GM23338 (cell line): ENCODE measurements at regions not wholly inside any gene's neighbourhood (a gene's known extent, or its start where the extent isn't known, plus 50 kb on each side); places are given as distances from the start of the nearest gene placed in this dataset.

Experiments used
- ATAC-seq: fragments of 200-7000 bp; cut with Tn5 transposase; 3 replicates; pipeline ENCODE4 v1.9.1; 2020
- DNase-seq: peaks from one replicate; pipeline ENCODE4 v3.0.0-alpha.2; 2015; ENCODE audit warnings: low spot score
- H2AFZ ChIP-seq: fragments of 200-600 bp; sonication (generic); 2 replicates; pipeline ENCODE4 v1.8.0; 2016; ENCODE audit warnings: antibody characterized with exemption, mild to moderate bottlenecking, moderate library complexity
- H3F3A ChIP-seq: fragments of 200-600 bp; sonication (generic); replicated peaks from 2 replicates; pipeline ENCODE4 v1.8.0; 2017; ENCODE audit warnings: antibody characterized with exemption, mixed run types, low read depth
- H3K27ac ChIP-seq: fragments of 200-600 bp; sonication (generic); 2 replicates; pipeline ENCODE4 v1.6.1; 2016; ENCODE audit warnings: low read depth
- H3K27me3 ChIP-seq: fragments of 200-600 bp; sonication (generic); 2 replicates; pipeline ENCODE4 v1.8.0; 2016; ENCODE audit warnings: mild to moderate bottlenecking, mixed run types, moderate library complexity; ENCODE audit not compliant: insufficient read depth
- H3K36me3 ChIP-seq: fragments of 200-600 bp; sonication (generic); 2 replicates; pipeline ENCODE4 v1.8.0; 2016; ENCODE audit warnings: mild to moderate bottlenecking; ENCODE audit not compliant: insufficient read depth
- H3K4me1 ChIP-seq: fragments of 200-600 bp; sonication (generic); 2 replicates; pipeline ENCODE4 v1.8.0; 2016; ENCODE audit warnings: mild to moderate bottlenecking, moderate library complexity; ENCODE audit not compliant: insufficient read depth
- H3K4me2 ChIP-seq: fragments of 200-600 bp; sonication (generic); 2 replicates; pipeline ENCODE4 v1.7.1; 2017; ENCODE audit warnings: mixed run types
- H3K4me3 ChIP-seq: fragments of 200-600 bp; sonication (generic); 2 replicates; pipeline ENCODE4 v1.6.1; 2016; ENCODE audit warnings: mixed run types
- H3K79me2 ChIP-seq: fragments of 200-600 bp; sonication (generic); replicated peaks from 2 replicates; pipeline ENCODE4 v1.8.0; 2017; ENCODE audit warnings: mild to moderate bottlenecking; ENCODE audit not compliant: insufficient read depth
- H3K9me2 ChIP-seq: fragments of 200-600 bp; sonication (generic); 2 replicates; pipeline ENCODE4 v1.8.0; 2017; ENCODE audit not compliant: insufficient read depth
- H4K20me1 ChIP-seq: fragments of 200-600 bp; sonication (generic); replicated peaks from 2 replicates; pipeline ENCODE4 v1.8.0; 2017; ENCODE audit warnings: mild to moderate bottlenecking; ENCODE audit not compliant: insufficient read depth
- H3K27ac Mint-ChIP-seq: 2 replicates; pipeline ENCODE4 v1.8.0; 2020; ENCODE audit warnings: inconsistent platforms, mild to moderate bottlenecking, moderate library complexity, mixed read lengths
- H3K27me3 Mint-ChIP-seq: 3 replicates; pipeline ENCODE4 v1.8.0; 2022; ENCODE audit warnings: low read depth, mild to moderate bottlenecking, moderate library complexity, mixed read lengths, inconsistent platforms; ENCODE audit not compliant: insufficient read depth, poor library complexity
- H3K36me3 Mint-ChIP-seq: 3 replicates; pipeline ENCODE4 v1.8.0; 2021; ENCODE audit warnings: low read depth, mild to moderate bottlenecking, inconsistent platforms, moderate library complexity, mixed read lengths
- H3K4me1 Mint-ChIP-seq: 3 replicates; pipeline ENCODE4 v1.8.0; 2020; ENCODE audit warnings: mild to moderate bottlenecking, inconsistent platforms, mixed read lengths
- H3K4me3 Mint-ChIP-seq: 3 replicates; pipeline ENCODE4 v1.8.0; 2021; ENCODE audit warnings: moderate library complexity, mild to moderate bottlenecking, inconsistent platforms, mixed read lengths
- H3K9me3 Mint-ChIP-seq: 3 replicates; pipeline ENCODE4 v1.8.0; 2020; ENCODE audit warnings: moderate library complexity, mild to moderate bottlenecking, inconsistent platforms, mixed read lengths
- JUNB ChIP-seq: IDR thresholded peaks from one replicate; pipeline ENCODE4 v1.6.1; 2016; ENCODE audit warnings: antibody characterized with exemption; ENCODE audit not compliant: unreplicated experiment
- NANOG ChIP-seq: IDR thresholded peaks from 2 replicates; pipeline ENCODE4 v1.6.1; 2016; ENCODE audit warnings: antibody characterized with exemption, borderline replicate concordance
- POLR2AphosphoS5 ChIP-seq: IDR thresholded peaks from 2 replicates; pipeline ENCODE4 v1.6.1; 2016; ENCODE audit warnings: antibody characterized with exemption, low read depth
- STAT1 ChIP-seq: IDR thresholded peaks from one replicate; pipeline ENCODE4 v1.6.1; 2016; ENCODE audit warnings: antibody characterized with exemption; ENCODE audit not compliant: unreplicated experiment
- ZNF331 ChIP-seq: fragments of 250-450 bp; sonication (Bioruptor Pico); IDR thresholded peaks from 2 replicates; pipeline ENCODE4 v1.5.0; 2020; ENCODE audit warnings: low read depth, mild to moderate bottlenecking, moderate library complexity
- TF ChIP-seq, protein P1 (sequence below): fragments of 250-450 bp; sonication (Bioruptor Pico); IDR thresholded peaks from 2 replicates; pipeline ENCODE4 v1.5.0; 2020; ENCODE audit warnings: mild to moderate bottlenecking, moderate library complexity
- TF ChIP-seq, protein P2 (sequence below), 2 experiments: fragments of 200-600 bp in 1 of 2; sonication (generic) in 1 of 2; conservative IDR thresholded peaks; 2 replicates each; pipeline versions ENCODE4 v1.5.1 to v1.6.1; 2016 to 2017; ENCODE audit warnings: antibody characterized with exemption in 2 of 2, low read depth in 2 of 2, mild to moderate bottlenecking in 2 of 2, moderate library complexity in 1 of 2
- TF ChIP-seq, protein P3 (sequence below): IDR thresholded peaks from one replicate; pipeline ENCODE4 v1.6.1; 2018; ENCODE audit warnings: antibody characterized with exemption; ENCODE audit not compliant: unreplicated experiment

DNA sequence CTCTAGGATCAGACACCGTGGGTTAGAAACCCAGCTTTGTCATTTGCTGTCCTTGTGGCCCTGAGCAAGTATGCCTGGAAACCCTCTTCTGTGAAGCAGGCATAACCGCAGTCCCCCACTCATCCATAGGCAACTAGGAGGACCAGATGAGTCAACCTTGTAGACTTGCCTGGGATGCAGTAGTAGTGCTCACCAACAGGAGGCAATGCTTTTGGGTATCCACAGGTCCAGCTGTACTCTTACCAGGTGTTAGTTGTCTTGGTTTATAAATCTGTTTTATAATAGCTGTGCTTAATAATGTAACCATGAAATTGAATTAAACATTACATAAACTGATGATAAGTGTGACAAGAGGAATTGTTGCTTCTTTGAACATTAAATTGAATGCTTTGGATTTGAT, 389.3 kb downstream of the IL20RB start:
- H3K27me3 Mint-ChIP-seq: no peaks in the 10 kb centered on the region
- peak; percentile 47 for DNase-seq

DNA sequence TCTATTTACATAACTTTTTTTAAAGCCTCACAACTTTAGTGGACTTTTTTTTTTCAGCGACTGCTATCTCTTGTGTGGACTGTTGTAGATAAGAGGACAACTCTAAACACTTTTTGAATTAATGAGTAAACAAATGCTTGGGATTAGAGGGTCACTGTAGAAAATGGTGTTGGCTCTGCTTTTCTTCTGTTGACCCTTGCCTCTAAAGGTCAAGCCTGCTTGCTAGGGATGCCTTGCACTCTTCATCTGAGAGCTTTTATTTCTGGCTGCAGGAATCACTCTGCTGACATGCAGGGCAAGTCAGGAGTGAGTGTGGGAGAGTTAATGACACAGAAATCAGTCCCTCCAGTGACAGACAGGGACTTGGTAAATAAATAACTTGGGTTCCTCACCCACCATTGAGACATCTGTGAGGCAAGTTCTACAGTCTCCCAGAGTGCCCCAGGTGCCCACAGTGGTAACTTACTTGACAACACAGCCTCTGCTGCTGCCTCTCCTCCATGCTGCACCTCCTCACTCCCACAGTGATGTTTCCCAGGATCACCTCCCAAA, 390.1 kb downstream of the IL20RB start:
- no peak for ATAC-seq
- TF ChIP-seq NANOG: no peak
- TF ChIP-seq, protein P1, sequence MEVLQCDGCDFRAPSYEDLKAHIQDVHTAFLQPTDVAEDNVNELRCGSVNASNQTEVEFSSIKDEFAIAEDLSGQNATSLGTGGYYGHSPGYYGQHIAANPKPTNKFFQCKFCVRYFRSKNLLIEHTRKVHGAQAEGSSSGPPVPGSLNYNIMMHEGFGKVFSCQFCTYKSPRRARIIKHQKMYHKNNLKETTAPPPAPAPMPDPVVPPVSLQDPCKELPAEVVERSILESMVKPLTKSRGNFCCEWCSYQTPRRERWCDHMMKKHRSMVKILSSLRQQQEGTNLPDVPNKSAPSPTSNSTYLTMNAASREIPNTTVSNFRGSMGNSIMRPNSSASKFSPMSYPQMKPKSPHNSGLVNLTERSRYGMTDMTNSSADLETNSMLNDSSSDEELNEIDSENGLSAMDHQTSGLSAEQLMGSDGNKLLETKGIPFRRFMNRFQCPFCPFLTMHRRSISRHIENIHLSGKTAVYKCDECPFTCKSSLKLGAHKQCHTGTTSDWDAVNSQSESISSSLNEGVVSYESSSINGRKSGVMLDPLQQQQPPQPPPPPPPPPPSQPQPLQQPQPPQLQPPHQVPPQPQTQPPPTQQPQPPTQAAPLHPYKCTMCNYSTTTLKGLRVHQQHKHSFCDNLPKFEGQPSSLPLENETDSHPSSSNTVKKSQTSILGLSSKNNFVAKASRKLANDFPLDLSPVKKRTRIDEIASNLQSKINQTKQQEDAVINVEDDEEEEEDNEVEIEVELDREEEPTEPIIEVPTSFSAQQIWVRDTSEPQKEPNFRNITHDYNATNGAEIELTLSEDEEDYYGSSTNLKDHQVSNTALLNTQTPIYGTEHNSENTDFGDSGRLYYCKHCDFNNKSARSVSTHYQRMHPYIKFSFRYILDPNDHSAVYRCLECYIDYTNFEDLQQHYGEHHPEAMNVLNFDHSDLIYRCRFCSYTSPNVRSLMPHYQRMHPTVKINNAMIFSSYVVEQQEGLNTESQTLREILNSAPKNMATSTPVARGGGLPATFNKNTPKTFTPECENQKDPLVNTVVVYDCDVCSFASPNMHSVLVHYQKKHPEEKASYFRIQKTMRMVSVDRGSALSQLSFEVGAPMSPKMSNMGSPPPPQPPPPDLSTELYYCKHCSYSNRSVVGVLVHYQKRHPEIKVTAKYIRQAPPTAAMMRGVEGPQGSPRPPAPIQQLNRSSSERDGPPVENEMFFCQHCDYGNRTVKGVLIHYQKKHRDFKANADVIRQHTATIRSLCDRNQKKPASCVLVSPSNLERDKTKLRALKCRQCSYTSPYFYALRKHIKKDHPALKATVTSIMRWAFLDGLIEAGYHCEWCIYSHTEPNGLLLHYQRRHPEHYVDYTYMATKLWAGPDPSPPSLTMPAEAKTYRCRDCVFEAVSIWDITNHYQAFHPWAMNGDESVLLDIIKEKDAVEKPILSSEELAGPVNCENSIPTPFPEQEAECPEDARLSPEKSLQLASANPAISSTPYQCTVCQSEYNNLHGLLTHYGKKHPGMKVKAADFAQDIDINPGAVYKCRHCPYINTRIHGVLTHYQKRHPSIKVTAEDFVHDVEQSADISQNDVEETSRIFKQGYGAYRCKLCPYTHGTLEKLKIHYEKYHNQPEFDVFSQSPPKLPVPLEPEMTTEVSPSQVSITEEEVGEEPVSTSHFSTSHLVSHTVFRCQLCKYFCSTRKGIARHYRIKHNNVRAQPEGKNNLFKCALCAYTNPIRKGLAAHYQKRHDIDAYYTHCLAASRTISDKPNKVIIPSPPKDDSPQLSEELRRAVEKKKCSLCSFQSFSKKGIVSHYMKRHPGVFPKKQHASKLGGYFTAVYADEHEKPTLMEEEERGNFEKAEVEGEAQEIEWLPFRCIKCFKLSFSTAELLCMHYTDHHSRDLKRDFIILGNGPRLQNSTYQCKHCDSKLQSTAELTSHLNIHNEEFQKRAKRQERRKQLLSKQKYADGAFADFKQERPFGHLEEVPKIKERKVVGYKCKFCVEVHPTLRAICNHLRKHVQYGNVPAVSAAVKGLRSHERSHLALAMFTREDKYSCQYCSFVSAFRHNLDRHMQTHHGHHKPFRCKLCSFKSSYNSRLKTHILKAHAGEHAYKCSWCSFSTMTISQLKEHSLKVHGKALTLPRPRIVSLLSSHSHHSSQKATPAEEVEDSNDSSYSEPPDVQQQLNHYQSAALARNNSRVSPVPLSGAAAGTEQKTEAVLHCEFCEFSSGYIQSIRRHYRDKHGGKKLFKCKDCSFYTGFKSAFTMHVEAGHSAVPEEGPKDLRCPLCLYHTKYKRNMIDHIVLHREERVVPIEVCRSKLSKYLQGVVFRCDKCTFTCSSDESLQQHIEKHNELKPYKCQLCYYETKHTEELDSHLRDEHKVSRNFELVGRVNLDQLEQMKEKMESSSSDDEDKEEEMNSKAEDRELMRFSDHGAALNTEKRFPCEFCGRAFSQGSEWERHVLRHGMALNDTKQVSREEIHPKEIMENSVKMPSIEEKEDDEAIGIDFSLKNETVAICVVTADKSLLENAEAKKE (CRISPR knock-in tag): no peak
- no peak for TF ChIP-seq ZNF331 (CRISPR knock-in tag)

More for the DNA sequence above, 389.3 kb downstream of the IL20RB start:
- TF ChIP-seq, protein P2, sequence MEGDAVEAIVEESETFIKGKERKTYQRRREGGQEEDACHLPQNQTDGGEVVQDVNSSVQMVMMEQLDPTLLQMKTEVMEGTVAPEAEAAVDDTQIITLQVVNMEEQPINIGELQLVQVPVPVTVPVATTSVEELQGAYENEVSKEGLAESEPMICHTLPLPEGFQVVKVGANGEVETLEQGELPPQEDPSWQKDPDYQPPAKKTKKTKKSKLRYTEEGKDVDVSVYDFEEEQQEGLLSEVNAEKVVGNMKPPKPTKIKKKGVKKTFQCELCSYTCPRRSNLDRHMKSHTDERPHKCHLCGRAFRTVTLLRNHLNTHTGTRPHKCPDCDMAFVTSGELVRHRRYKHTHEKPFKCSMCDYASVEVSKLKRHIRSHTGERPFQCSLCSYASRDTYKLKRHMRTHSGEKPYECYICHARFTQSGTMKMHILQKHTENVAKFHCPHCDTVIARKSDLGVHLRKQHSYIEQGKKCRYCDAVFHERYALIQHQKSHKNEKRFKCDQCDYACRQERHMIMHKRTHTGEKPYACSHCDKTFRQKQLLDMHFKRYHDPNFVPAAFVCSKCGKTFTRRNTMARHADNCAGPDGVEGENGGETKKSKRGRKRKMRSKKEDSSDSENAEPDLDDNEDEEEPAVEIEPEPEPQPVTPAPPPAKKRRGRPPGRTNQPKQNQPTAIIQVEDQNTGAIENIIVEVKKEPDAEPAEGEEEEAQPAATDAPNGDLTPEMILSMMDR (conservative IDR thresholded peaks at IDR 0.05; ENCODE audit: low read depth in 2 of 2): peak; percentile 56 to 62
- TF ChIP-seq ZNF331 (CRISPR knock-in tag) (no peak), POLR2AphosphoS5 (no peak), JUNB (no peak), STAT1 (no peak)
- TF ChIP-seq, protein P3, sequence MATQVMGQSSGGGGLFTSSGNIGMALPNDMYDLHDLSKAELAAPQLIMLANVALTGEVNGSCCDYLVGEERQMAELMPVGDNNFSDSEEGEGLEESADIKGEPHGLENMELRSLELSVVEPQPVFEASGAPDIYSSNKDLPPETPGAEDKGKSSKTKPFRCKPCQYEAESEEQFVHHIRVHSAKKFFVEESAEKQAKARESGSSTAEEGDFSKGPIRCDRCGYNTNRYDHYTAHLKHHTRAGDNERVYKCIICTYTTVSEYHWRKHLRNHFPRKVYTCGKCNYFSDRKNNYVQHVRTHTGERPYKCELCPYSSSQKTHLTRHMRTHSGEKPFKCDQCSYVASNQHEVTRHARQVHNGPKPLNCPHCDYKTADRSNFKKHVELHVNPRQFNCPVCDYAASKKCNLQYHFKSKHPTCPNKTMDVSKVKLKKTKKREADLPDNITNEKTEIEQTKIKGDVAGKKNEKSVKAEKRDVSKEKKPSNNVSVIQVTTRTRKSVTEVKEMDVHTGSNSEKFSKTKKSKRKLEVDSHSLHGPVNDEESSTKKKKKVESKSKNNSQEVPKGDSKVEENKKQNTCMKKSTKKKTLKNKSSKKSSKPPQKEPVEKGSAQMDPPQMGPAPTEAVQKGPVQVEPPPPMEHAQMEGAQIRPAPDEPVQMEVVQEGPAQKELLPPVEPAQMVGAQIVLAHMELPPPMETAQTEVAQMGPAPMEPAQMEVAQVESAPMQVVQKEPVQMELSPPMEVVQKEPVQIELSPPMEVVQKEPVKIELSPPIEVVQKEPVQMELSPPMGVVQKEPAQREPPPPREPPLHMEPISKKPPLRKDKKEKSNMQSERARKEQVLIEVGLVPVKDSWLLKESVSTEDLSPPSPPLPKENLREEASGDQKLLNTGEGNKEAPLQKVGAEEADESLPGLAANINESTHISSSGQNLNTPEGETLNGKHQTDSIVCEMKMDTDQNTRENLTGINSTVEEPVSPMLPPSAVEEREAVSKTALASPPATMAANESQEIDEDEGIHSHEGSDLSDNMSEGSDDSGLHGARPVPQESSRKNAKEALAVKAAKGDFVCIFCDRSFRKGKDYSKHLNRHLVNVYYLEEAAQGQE: no peak
- no peaks in the 10 kb centered on the region for H3K9me3 Mint-ChIP-seq
- peaks cover 4% of the 10 kb centered on the region; the same call in 1 of the 2 replicates for H3K9me2 ChIP-seq
- H3K27ac ChIP-seq: no peak overlapping the region
- H3K4me2 ChIP-seq: no peak overlapping the region
- H3K4me3 ChIP-seq: no peak overlapping the region
- no peaks in the 10 kb centered on the region for H3K79me2 ChIP-seq
- peak; percentile 87 for ATAC-seq
- H3K27ac Mint-ChIP-seq: no peak overlapping the region
- no peaks in the 10 kb centered on the region for H3K36me3 Mint-ChIP-seq
- H3K4me1 ChIP-seq: no peaks in the 10 kb centered on the region
- H3F3A ChIP-seq: no peaks in the 10 kb centered on the region
- no peaks in the 10 kb centered on the region for H3K36me3 ChIP-seq
- no peaks in the 10 kb centered on the region; the same call in 2 of the 3 replicates for H3K4me1 Mint-ChIP-seq
- no peaks in the 10 kb centered on the region for H4K20me1 ChIP-seq
- H3K27me3 ChIP-seq: no peaks in the 10 kb centered on the region
- no peak overlapping the region for H3K4me3 Mint-ChIP-seq
- no peak overlapping the region for H2AFZ ChIP-seq

More for the DNA sequence above, 390.1 kb downstream of the IL20RB start:
- Histone ChIP-seq H3K9me2 (no peaks in the 10 kb centered on the region; the same call in 1 of the 2 replicates), H3K4me3 (no peak overlapping the region), H3K4me1 (no peaks in the 10 kb centered on the region), H4K20me1 (no peaks in the 10 kb centered on the region), H3K27me3 (no peaks in the 10 kb centered on the region), H2AFZ (no peak overlapping the region), H3K4me2 (no peak overlapping the region), H3F3A (no peaks in the 10 kb centered on the region), H3K36me3 (no peaks in the 10 kb centered on the region), H3K27ac (no peak overlapping the region), H3K79me2 (no peaks in the 10 kb centered on the region)
- Mint-ChIP-seq H3K9me3 (peaks cover 1% of the 10 kb centered on the region; the same call in 2 of the 3 replicates), H3K27ac (no peak overlapping the region), H3K4me1 (no peaks in the 10 kb centered on the region; the same call in 2 of the 3 replicates), H3K4me3 (no peak overlapping the region), H3K27me3 (no peaks in the 10 kb centered on the region), H3K36me3 (0 out of 3 replicates have a peak, but pooled peaks cover under 1% of the 10 kb centered on the region)
- no peak for DNase-seq
